Naive thymus-derived CD4-positive, alpha-beta T cell (primary cell): ENCODE measurements at regions not wholly inside any gene's neighbourhood (a gene's known extent, or its start where the extent isn't known, plus 50 kb on each side); places are given as distances from the start of the nearest gene placed in this dataset.
"Not testable (repeated sequence)": the region's sequence is repeated elsewhere in the genome, so short reads cannot be mapped to it uniquely, and the experiment has no call there.

Experiments used
- ATAC-seq: fragments of 150-1000 bp; cut with Tn5 transposase; 2 replicates; pipeline ENCODE4 v1.10.0; 2021; ENCODE audit warnings: mild to moderate bottlenecking, moderate library complexity
- CTCF ChIA-PET: fragments of 350-600 bp; sonication (Branson Sonifier 250); formaldehyde crosslinking; loops from one replicate; lab custom pipeline; 2021; ENCODE audit warnings: antibody characterized with exemption; lab: Charles Lee
- POLR2A ChIA-PET: fragments of 350-600 bp; sonication (Branson Sonifier 250); formaldehyde crosslinking; loops from one replicate; lab custom pipeline; 2021; ENCODE audit warnings: antibody characterized with exemption, inconsistent platforms; lab: Charles Lee
- DNase-seq, 9 donors: peaks; one replicate each; pipeline versions ENCODE4 v3.0.0 to v3.0.0-alpha.2; 2020 to 2022; ENCODE audit warnings: mixed read lengths in 1 of 9
- H3K27ac ChIP-seq: one replicate; pipeline ENCODE4 v1.7.0; 2013; ENCODE audit warnings: mild to moderate bottlenecking, low read depth, low read length, moderate library complexity
- H3K27me3 ChIP-seq, 2 donors: one replicate each; pipeline ENCODE4 v1.7.0; 2013; ENCODE audit warnings: low read length in 2 of 2, mild to moderate bottlenecking in 2 of 2, moderate library complexity in 2 of 2; ENCODE audit not compliant: control insufficient read depth in 2 of 2, insufficient read depth in 2 of 2
- H3K36me3 ChIP-seq, 3 experiments: 1 replicate in 2 of 3; 2 replicates in 1 of 3; pipeline ENCODE4 v1.7.0; 2013; ENCODE audit warnings: low read length in 3 of 3, mild to moderate bottlenecking in 3 of 3, moderate library complexity in 1 of 3; ENCODE audit not compliant: insufficient read depth in 3 of 3, control insufficient read depth in 2 of 3
- H3K4me1 ChIP-seq, 2 donors: one replicate each; pipeline ENCODE4 v1.7.0; 2013; ENCODE audit warnings: low read length in 2 of 2, mild to moderate bottlenecking in 2 of 2, moderate library complexity in 1 of 2; ENCODE audit not compliant: control insufficient read depth in 2 of 2, insufficient read depth in 2 of 2
- H3K4me3 ChIP-seq: 2 replicates; pipeline ENCODE4 v1.7.0; 2013; ENCODE audit warnings: mild to moderate bottlenecking, low read length
- H3K9me3 ChIP-seq, 3 experiments: 1 replicate in 2 of 3; 2 replicates in 1 of 3; pipeline ENCODE4 v1.7.0; 2013; ENCODE audit warnings: low read length in 3 of 3; ENCODE audit not compliant: control insufficient read depth in 2 of 3
- H3K27ac Mint-ChIP-seq, 9 donors: one replicate each; pipeline ENCODE4 v1.8.0; 2020 to 2022; ENCODE audit warnings: mixed read lengths in 9 of 9, mild to moderate bottlenecking in 8 of 9, moderate library complexity in 5 of 9, inconsistent platforms in 2 of 9
- H3K27me3 Mint-ChIP-seq, 5 donors: one replicate each; pipeline ENCODE4 v1.8.0; 2021 to 2022; ENCODE audit warnings: mixed read lengths in 5 of 5, mild to moderate bottlenecking in 1 of 5
- H3K36me3 Mint-ChIP-seq, 5 donors: one replicate each; pipeline ENCODE4 v1.8.0; 2020 to 2022; ENCODE audit warnings: mixed read lengths in 5 of 5, mild to moderate bottlenecking in 3 of 5, inconsistent platforms in 1 of 5
- H3K4me1 Mint-ChIP-seq, 7 donors: one replicate each; pipeline ENCODE4 v1.8.0; 2020 to 2022; ENCODE audit warnings: mixed read lengths in 7 of 7, mild to moderate bottlenecking in 3 of 7, inconsistent platforms in 1 of 7
- H3K4me3 Mint-ChIP-seq, 10 donors: one replicate each; pipeline ENCODE4 v1.8.0; 2020 to 2022; ENCODE audit warnings: mild to moderate bottlenecking in 10 of 10, mixed read lengths in 10 of 10, moderate library complexity in 6 of 10, inconsistent platforms in 2 of 10
- H3K9me3 Mint-ChIP-seq, 11 donors: one replicate each; pipeline ENCODE4 v1.8.0; 2020 to 2022; ENCODE audit warnings: mixed read lengths in 11 of 11, mild to moderate bottlenecking in 4 of 11, inconsistent platforms in 1 of 11, moderate library complexity in 1 of 11
- intact Hi-C, 2 donors: fragments of 100-400 bp; cut with micrococcal nuclease; formaldehyde crosslinking; loops; one replicate each; pipeline ENCODE4 v1.15.1; 2023

GRCh38 chr7:152946616-152947015 is 187.1 kb downstream of the ACTR3B start:
- H3K4me3 Mint-ChIP-seq, CTCF ChIA-PET, H3K27ac Mint-ChIP-seq, H3K27me3 ChIP-seq, H3K36me3 ChIP-seq, H3K4me1 ChIP-seq, H3K4me3 ChIP-seq, H3K27ac ChIP-seq, POLR2A ChIA-PET, H3K9me3 ChIP-seq, intact Hi-C loops, H3K4me1 Mint-ChIP-seq, DNase-seq, ATAC-seq: not testable (repeated sequence)
- peaks cover 0 to 22% (median 0%) of the 10 kb centered on the region in 5 donors for H3K27me3 Mint-ChIP-seq
- H3K36me3 Mint-ChIP-seq, result peaks cover 0 to 15% (median 13%) of the 10 kb centered on the region in 5 donors
- peaks cover 0 to 16% (median 6%) of the 10 kb centered on the region in 11 donors for H3K9me3 Mint-ChIP-seq

- CTCF ChIA-PET, result no interaction called here
- no peaks in the 10 kb centered on the region for H3K4me1 ChIP-seq
- intact Hi-C loops, result no loop called here
- H3K36me3 Mint-ChIP-seq, result peaks cover 0 to 15% (median 15%) of the 10 kb centered on the region in 5 donors
- H3K27me3 ChIP-seq, result no peaks in the 10 kb centered on the region
- H3K27ac Mint-ChIP-seq, result no peak overlapping the region
- no peak for DNase-seq
- H3K27ac ChIP-seq, result no peak overlapping the region
- H3K36me3 ChIP-seq, result no peaks in the 10 kb centered on the region
- H3K27me3 Mint-ChIP-seq, result peaks cover 0 to 22% (median 0%) of the 10 kb centered on the region in 5 donors
- H3K4me3 Mint-ChIP-seq, result no peak overlapping the region
- H3K9me3 Mint-ChIP-seq, result peaks cover 0 to 16% (median 6%) of the 10 kb centered on the region in 11 donors
- POLR2A ChIA-PET, result no interaction called here
- H3K4me1 Mint-ChIP-seq, result peaks cover 0 to 6% (median 4%) of the 10 kb centered on the region in 7 donors
- no peak overlapping the region for H3K4me3 ChIP-seq
- no peaks in the 10 kb centered on the region for H3K9me3 ChIP-seq
- no peak for ATAC-seq
These were observed 188.1 kb downstream of the ACTR3B start for GRCh38 chr7:152947686-152948085.

- no peak overlapping the region for H3K4me3 ChIP-seq
- intact Hi-C loops, result no loop called here
- peaks cover 0 to 15% (median 0%) of the 10 kb centered on the region in 5 donors for H3K27me3 Mint-ChIP-seq
- ATAC-seq (no peak), DNase-seq (no peak)
- no peak overlapping the region for H3K27ac ChIP-seq
- peaks cover 0 to 17% (median 15%) of the 10 kb centered on the region in 5 donors for H3K36me3 Mint-ChIP-seq
- ChIA-PET CTCF (no interaction called here), POLR2A (no interaction called here)
- H3K27me3 ChIP-seq, result no peaks in the 10 kb centered on the region
- peaks cover 0 to 12% (median 6%) of the 10 kb centered on the region in 11 donors for H3K9me3 Mint-ChIP-seq
- no peaks in the 10 kb centered on the region for H3K4me1 ChIP-seq
- peaks cover 0 to 2% (median 1%) of the 10 kb centered on the region in 7 donors for H3K4me1 Mint-ChIP-seq
- H3K4me3 Mint-ChIP-seq, result no peak overlapping the region
- no peak overlapping the region for H3K27ac Mint-ChIP-seq
- H3K9me3 ChIP-seq, result no peaks in the 10 kb centered on the region
- H3K36me3 ChIP-seq, result no peaks in the 10 kb centered on the region
These were observed 189.7 kb downstream of the ACTR3B start for GRCh38 chr7:152949253-152949652.

GRCh38 chr7:152949790-152950189 is 190.2 kb downstream of the ACTR3B start:
- Histone ChIP-seq H3K9me3 (no peaks in the 10 kb centered on the region), H3K4me1 (no peaks in the 10 kb centered on the region), H3K4me3 (no peak overlapping the region), H3K27ac (no peak overlapping the region), H3K36me3 (no peaks in the 10 kb centered on the region), H3K27me3 (no peaks in the 10 kb centered on the region)
- ChIA-PET POLR2A (no interaction called here), CTCF (no interaction called here)
- intact Hi-C loops, result no loop called here
- ATAC-seq (no peak), DNase-seq (no peak)
- H3K9me3 Mint-ChIP-seq, result peaks cover 0 to 9% (median 6%) of the 10 kb centered on the region in 11 donors
- H3K27ac Mint-ChIP-seq, result no peak overlapping the region
- peaks cover 0 to 17% (median 15%) of the 10 kb centered on the region in 5 donors for H3K36me3 Mint-ChIP-seq
- H3K4me1 Mint-ChIP-seq, result no peaks in the 10 kb centered on the region
- H3K27me3 Mint-ChIP-seq, result peaks cover 0 to 15% (median 0%) of the 10 kb centered on the region in 5 donors
- H3K4me3 Mint-ChIP-seq, result no peak overlapping the region

GRCh38 chr7:152956006-152956405 is 196.5 kb downstream of the ACTR3B start:
- H3K36me3 Mint-ChIP-seq, result peaks cover 0 to 8% (median 7%) of the 10 kb centered on the region in 5 donors
- H3K27me3 ChIP-seq, result no peaks in the 10 kb centered on the region
- H3K4me1 ChIP-seq, result no peaks in the 10 kb centered on the region
- CTCF ChIA-PET, result no interaction called here
- ATAC-seq (no peak), DNase-seq (no peak)
- H3K27ac ChIP-seq, result no peak overlapping the region
- no peaks in the 10 kb centered on the region for H3K9me3 ChIP-seq
- peaks cover 0 to 14% (median 5%) of the 10 kb centered on the region in 11 donors for H3K9me3 Mint-ChIP-seq
- intact Hi-C loops, result no loop called here
- no peak overlapping the region for H3K4me3 Mint-ChIP-seq
- no peak overlapping the region for H3K27ac Mint-ChIP-seq
- no peaks in the 10 kb centered on the region for H3K4me1 Mint-ChIP-seq
- H3K4me3 ChIP-seq, result no peak overlapping the region
- no peaks in the 10 kb centered on the region for H3K36me3 ChIP-seq
- peaks cover 0 to 11% (median 0%) of the 10 kb centered on the region in 5 donors for H3K27me3 Mint-ChIP-seq
- POLR2A ChIA-PET, result no interaction called here

GRCh38 chr7:152959610-152960009 is 200.1 kb downstream of the ACTR3B start:
- no peak overlapping the region for H3K27ac ChIP-seq
- H3K4me3 ChIP-seq, result no peak overlapping the region
- no peaks in the 10 kb centered on the region for H3K9me3 ChIP-seq
- ChIA-PET CTCF (no interaction called here), POLR2A (no interaction called here)
- peaks cover 0 to 4% (median 0%) of the 10 kb centered on the region in 5 donors for H3K36me3 Mint-ChIP-seq
- H3K27me3 ChIP-seq, result no peaks in the 10 kb centered on the region
- no peak overlapping the region for H3K4me3 Mint-ChIP-seq
- no peaks in the 10 kb centered on the region for H3K36me3 ChIP-seq
- DNase-seq (no peak), ATAC-seq (no peak)
- no peaks in the 10 kb centered on the region for H3K4me1 ChIP-seq
- H3K9me3 Mint-ChIP-seq, result peaks cover 1 to 14% (median 6%) of the 10 kb centered on the region in 11 donors
- H3K27ac Mint-ChIP-seq, result no peak overlapping the region
- H3K4me1 Mint-ChIP-seq, result no peaks in the 10 kb centered on the region
- H3K27me3 Mint-ChIP-seq, result peaks cover 0 to 11% (median 0%) of the 10 kb centered on the region in 5 donors
- intact Hi-C loops, result no loop called here

- intact Hi-C loops, H3K9me3 ChIP-seq, CTCF ChIA-PET, H3K4me3 ChIP-seq, ATAC-seq, H3K27ac ChIP-seq, H3K4me3 Mint-ChIP-seq, H3K27me3 ChIP-seq, H3K4me1 ChIP-seq, DNase-seq, H3K36me3 Mint-ChIP-seq, H3K27ac Mint-ChIP-seq, POLR2A ChIA-PET, H3K4me1 Mint-ChIP-seq, H3K36me3 ChIP-seq: not testable (repeated sequence)
- peaks cover 1 to 14% (median 6%) of the 10 kb centered on the region in 11 donors for H3K9me3 Mint-ChIP-seq
- peaks cover 0 to 11% (median 0%) of the 10 kb centered on the region in 5 donors for H3K27me3 Mint-ChIP-seq
These were observed 202.2 kb downstream of the ACTR3B start for GRCh38 chr7:152961796-152962195.
